Activated CD8-positive, alpha-beta T cell treated with anti-CD3 and anti-CD28 coated beads for 36 hours (primary cell): ENCODE measurements at regions not wholly inside any gene's neighbourhood (a gene's known extent, or its start where the extent isn't known, plus 50 kb on each side); places are given as distances from the start of the nearest gene placed in this dataset.
"Not testable (repeated sequence)": the region's sequence is repeated elsewhere in the genome, so short reads cannot be mapped to it uniquely, and the experiment has no call there.

Experiments
- ATAC-seq: fragments of 200-7000 bp; cut with Tn5 transposase; one replicate; pipeline ENCODE4 v1.10.0; 2021; ENCODE audit warnings: mild to moderate bottlenecking, moderate library complexity
- CTCF ChIA-PET: fragments of 350-600 bp; sonication (Branson Sonifier 250); formaldehyde crosslinking; loops from one replicate; lab custom pipeline; 2021; ENCODE audit warnings: antibody characterized with exemption; lab: Charles Lee
- POLR2A ChIA-PET: fragments of 350-600 bp; sonication (Branson Sonifier 250); formaldehyde crosslinking; loops from one replicate; lab custom pipeline; 2021; ENCODE audit warnings: antibody characterized with exemption; lab: Charles Lee
- DNase-seq: peaks from one replicate; pipeline ENCODE4 v3.0.0-alpha.2; 2020
- H3K27ac Mint-ChIP-seq: one replicate; pipeline ENCODE4 v1.8.0; 2021; ENCODE audit warnings: mild to moderate bottlenecking, mixed read lengths
- H3K27me3 Mint-ChIP-seq: one replicate; pipeline ENCODE4 v1.8.0; 2021; ENCODE audit warnings: mixed read lengths
- H3K36me3 Mint-ChIP-seq: one replicate; pipeline ENCODE4 v1.8.0; 2021; ENCODE audit warnings: low read depth, mixed read lengths
- H3K4me1 Mint-ChIP-seq: one replicate; pipeline ENCODE4 v1.8.0; 2021; ENCODE audit warnings: low read depth, mixed read lengths
- H3K4me3 Mint-ChIP-seq: one replicate; pipeline ENCODE4 v1.8.0; 2021; ENCODE audit warnings: mild to moderate bottlenecking, moderate library complexity, mixed read lengths
- H3K9me3 Mint-ChIP-seq: one replicate; pipeline ENCODE4 v1.8.0; 2021; ENCODE audit warnings: mixed read lengths
- CTCF ChIP-seq: fragments of 200-600 bp; IDR thresholded peaks from one replicate; pipeline ENCODE4 v1.8.0; 2022; ENCODE audit warnings: antibody characterized with exemption, mild to moderate bottlenecking
- intact Hi-C: fragments of 100-400 bp; cut with micrococcal nuclease; formaldehyde crosslinking; loops from one replicate; pipeline ENCODE4 v1.10.0; 2022

- Mint-ChIP-seq H3K36me3 (no peaks in the 10 kb centered on the region), H3K4me3 (no peak overlapping the region), H3K9me3 (no peaks in the 10 kb centered on the region), H3K27me3 (no peaks in the 10 kb centered on the region), H3K27ac (no peak overlapping the region), H3K4me1 (no peaks in the 10 kb centered on the region)
- ChIA-PET POLR2A (interaction anchor here (1.2 kb wide), 1 partner anchor 9 kb away, joined by 3 read pairs; no protein-coding TSS in a partner anchor), CTCF (interaction anchor here (1.0 to 1.2 kb wide), 2 partner anchors 58 to 355 kb away, joined by 3 to 4 read pairs; no protein-coding TSS in a partner anchor)
- ATAC-seq = no peak
- no peak for TF ChIP-seq CTCF
- no peak for DNase-seq
- intact Hi-C loops = no loop called here
Observed at GRCh38 chr16:50450957-50451356, 82.2 kb upstream of the BRD7 start.

- Mint-ChIP-seq H3K36me3 (no peaks in the 10 kb centered on the region), H3K4me1 (no peaks in the 10 kb centered on the region), H3K27ac (no peak overlapping the region), H3K27me3 (no peaks in the 10 kb centered on the region), H3K4me3 (no peak overlapping the region), H3K9me3 (no peaks in the 10 kb centered on the region)
- no peak for ATAC-seq
- intact Hi-C loops = no loop called here
- TF ChIP-seq CTCF = no peak
- DNase-seq = no peak
- ChIA-PET CTCF (interaction anchor here (1.0 kb wide), 1 partner anchor 123 kb away, joined by 3 read pairs; no protein-coding TSS in a partner anchor), POLR2A (interaction anchor here (1.2 kb wide), 1 partner anchor 10 kb away, joined by 3 read pairs; no protein-coding TSS in a partner anchor)
Observed at GRCh38 chr16:50449800-50450199, 81.0 kb upstream of the BRD7 start.

GRCh38 chr16:50448981-50449380 lies 80.2 kb upstream of the BRD7 start:
- intact Hi-C loops = no loop called here
- ChIA-PET POLR2A (no interaction called here), CTCF (interaction anchor here (1.0 kb wide), 1 partner anchor 122 kb away, joined by 3 read pairs; no protein-coding TSS in a partner anchor)
- no peak for TF ChIP-seq CTCF
- Mint-ChIP-seq H3K36me3 (no peaks in the 10 kb centered on the region), H3K27me3 (no peaks in the 10 kb centered on the region), H3K4me1 (no peaks in the 10 kb centered on the region), H3K27ac (no peak overlapping the region), H3K4me3 (no peak overlapping the region), H3K9me3 (no peaks in the 10 kb centered on the region)
- DNase-seq (no peak), ATAC-seq (no peak)

- H3K4me3 Mint-ChIP-seq = no peak overlapping the region
- DNase-seq (no peak), ATAC-seq (no peak)
- H3K27me3 Mint-ChIP-seq = no peaks in the 10 kb centered on the region
- POLR2A ChIA-PET = no interaction called here
- TF ChIP-seq CTCF = no peak
- no peaks in the 10 kb centered on the region for H3K36me3 Mint-ChIP-seq
- CTCF ChIA-PET = no interaction called here
- no peaks in the 10 kb centered on the region for H3K9me3 Mint-ChIP-seq
- no peak overlapping the region for H3K27ac Mint-ChIP-seq
- H3K4me1 Mint-ChIP-seq = no peaks in the 10 kb centered on the region
- intact Hi-C loops = no loop called here
Observed at GRCh38 chr16:50448522-50448921, 79.7 kb upstream of the BRD7 start.

GRCh38 chr16:50447386-50447785 lies 78.6 kb upstream of the BRD7 start:
- H3K9me3 Mint-ChIP-seq, intact Hi-C loops, DNase-seq, H3K4me1 Mint-ChIP-seq, POLR2A ChIA-PET, H3K36me3 Mint-ChIP-seq, ATAC-seq, H3K4me3 Mint-ChIP-seq, CTCF ChIA-PET, H3K27me3 Mint-ChIP-seq, H3K27ac Mint-ChIP-seq: not testable (repeated sequence)
